ENCODE measurements at regions not wholly inside any gene's neighbourhood (a gene's known extent, or its start where the extent isn't known, plus 50 kb on each side); places are given as distances from the start of the nearest gene placed in this dataset.

DNA sequence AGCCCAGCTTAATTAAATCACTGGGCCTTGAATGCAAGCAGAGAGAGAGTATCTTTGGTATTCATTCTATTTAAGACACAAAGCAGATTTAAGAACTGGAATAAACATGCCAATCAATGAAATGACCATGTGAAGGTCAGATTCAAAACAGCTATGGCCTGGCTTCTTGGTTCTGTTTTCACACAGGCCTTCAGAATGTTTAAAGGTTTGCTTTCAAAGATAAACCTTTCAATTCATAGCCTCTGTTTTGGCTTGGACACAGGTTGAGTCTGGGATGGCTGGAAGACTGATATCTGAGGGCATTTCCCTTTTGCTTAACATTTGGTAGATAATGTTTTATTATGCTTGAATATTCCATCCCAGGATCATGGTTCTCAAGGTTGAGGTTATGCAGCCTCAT lies 244.4 kb upstream of the KBTBD8 start:
- no peak for TF ChIP-seq POLR2AphosphoS5 (IDR thresholded peaks at IDR 0.05; ENCODE audit: borderline replicate concordance, low read depth, low read length)
- TF ChIP-seq EZH2 (IDR thresholded peaks at IDR 0.05): no peak

Data from SK-N-MC (cell line).